T47D (cell line): ENCODE measurements at regions not wholly inside any gene's neighbourhood (a gene's known extent, or its start where the extent isn't known, plus 50 kb on each side); places are given as distances from the start of the nearest gene placed in this dataset.

Experiments
- DNase-seq, 2 experiments: peaks; one replicate each; pipeline versions ENCODE4 v3.0.0 to v3.0.0-alpha.2; 2011 to 2012; ENCODE audit warnings: low read depth in 1 of 2, low spot score in 1 of 2
- JUND ChIP-seq: IDR thresholded peaks from 2 replicates; pipeline ENCODE4 v1.6.1; 2012; ENCODE audit warnings: low read depth
- in situ Hi-C: cut with HindIII; loops from 2 replicates; pipeline ENCODE4 v1.10.0; 2016; ENCODE audit warnings: low sequenced_read_pairs, low pct_unique_long_range_greater_than_20kb

DNA sequence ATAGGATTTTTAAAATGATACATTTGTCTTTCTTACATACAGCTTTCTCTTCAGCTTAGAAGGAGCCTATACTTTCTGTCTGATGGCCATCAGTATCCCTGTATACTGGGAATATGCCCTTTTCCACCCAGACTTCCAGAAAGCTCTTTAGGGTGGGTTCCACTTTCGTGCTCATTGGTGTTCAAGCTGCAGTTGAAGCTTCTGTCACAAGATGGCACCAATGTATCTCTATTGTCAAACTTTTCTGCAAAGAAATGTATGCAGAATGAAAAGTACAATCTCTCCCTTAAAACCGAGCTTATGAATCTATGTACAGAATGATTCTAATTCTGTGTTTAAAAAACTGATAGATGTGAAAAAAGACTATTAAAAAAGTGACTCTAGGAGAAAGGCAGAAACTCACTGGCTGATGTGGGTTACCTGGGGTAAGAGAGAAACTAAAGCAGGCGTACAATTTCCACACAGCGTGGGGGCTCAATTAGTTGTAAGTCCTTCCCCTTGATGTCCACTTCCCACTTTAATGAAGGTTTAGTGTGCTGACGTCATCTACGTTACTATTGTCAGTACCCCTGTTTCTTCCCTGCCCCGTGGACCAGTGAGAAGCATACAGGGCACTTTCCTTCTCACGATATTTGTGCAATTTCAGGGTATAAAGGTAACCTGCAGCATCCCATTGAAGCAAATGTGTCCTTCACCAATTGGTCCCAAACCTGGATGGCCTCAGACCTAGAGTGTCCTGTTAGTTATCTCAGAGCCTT is 57.3 kb upstream of the TCEAL2 start:
- peak in 1 of 2 experiments; percentile 24 for DNase-seq
- TF ChIP-seq JUND: no peak
- in situ Hi-C loops: no loop called here

DNA sequence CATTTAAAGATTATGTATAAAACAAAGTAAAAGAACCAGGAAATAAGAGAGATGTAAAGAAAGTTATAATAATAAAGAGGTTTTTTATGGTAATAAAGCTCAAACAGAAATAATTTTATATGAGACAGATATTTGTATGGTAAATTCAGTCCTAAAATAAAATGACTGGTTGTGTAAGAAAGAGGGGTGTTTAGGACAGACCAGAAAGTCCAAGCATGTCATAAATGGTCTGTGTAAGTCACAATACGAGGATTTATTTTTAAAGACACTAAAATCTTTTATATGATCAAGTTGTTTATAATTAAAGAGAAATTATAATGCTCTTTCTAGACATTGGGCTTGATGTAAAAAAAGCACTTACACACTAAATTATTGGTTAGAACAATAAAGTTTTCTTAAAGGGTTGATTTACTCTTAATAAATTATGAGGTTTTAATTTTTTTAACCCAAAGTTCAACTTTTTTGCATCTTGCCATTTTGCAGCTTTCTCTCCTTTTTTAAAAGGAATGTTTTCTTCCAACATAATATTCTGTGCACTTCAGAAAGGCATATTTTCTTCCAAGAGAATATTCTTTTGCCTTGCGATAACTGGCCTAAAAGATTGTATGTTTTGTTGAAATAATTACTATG is 61.9 kb upstream of the TCEAL2 start:
- in situ Hi-C loops: no loop called here
- peak in 1 of 2 experiments; percentile 0 for DNase-seq
- TF ChIP-seq JUND: no peak

DNA sequence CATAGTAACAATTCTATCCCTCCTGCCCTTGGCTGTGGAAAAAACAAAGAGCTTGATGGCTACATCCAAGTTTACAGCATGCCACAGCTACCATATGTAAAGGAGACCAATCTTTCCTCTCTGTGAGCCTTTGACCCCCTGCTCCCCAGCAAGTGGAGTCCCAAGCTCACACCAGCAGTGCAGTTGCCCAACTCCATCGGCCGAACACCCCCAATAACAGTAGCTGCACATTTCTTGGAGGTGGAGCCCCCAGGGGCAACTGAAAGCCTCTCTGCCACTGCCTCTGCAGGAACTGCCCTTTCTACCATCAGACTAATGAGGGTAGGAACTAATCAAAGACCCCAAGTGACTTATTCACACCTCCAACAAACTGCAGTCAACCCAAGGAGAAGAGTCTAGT is 81.0 kb upstream of the TCEAL2 start:
- TF ChIP-seq JUND: no peak
- no peak for DNase-seq
- in situ Hi-C loops: no loop called here

DNA sequence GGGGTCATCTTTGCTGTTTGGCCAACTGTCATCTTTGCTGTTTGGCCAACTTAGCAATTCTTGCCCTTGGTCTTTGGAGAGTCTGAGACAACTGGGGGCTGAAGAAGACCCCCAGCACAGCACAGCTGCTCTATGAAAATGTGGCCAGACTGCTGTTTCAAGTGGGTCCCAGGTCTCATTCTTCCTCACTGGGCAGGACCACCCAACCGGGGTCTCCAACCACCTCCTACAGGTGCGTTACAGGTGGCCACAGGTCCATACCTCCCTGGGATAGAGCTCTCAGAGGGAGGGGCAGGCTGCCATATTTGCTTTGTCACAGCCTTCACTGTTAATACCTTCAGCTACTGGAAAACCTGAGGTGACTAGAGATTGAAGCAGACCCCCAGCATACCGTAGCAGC is 82.1 kb upstream of the TCEAL2 start:
- in situ Hi-C loops: no loop called here
- TF ChIP-seq JUND: no peak

DNA sequence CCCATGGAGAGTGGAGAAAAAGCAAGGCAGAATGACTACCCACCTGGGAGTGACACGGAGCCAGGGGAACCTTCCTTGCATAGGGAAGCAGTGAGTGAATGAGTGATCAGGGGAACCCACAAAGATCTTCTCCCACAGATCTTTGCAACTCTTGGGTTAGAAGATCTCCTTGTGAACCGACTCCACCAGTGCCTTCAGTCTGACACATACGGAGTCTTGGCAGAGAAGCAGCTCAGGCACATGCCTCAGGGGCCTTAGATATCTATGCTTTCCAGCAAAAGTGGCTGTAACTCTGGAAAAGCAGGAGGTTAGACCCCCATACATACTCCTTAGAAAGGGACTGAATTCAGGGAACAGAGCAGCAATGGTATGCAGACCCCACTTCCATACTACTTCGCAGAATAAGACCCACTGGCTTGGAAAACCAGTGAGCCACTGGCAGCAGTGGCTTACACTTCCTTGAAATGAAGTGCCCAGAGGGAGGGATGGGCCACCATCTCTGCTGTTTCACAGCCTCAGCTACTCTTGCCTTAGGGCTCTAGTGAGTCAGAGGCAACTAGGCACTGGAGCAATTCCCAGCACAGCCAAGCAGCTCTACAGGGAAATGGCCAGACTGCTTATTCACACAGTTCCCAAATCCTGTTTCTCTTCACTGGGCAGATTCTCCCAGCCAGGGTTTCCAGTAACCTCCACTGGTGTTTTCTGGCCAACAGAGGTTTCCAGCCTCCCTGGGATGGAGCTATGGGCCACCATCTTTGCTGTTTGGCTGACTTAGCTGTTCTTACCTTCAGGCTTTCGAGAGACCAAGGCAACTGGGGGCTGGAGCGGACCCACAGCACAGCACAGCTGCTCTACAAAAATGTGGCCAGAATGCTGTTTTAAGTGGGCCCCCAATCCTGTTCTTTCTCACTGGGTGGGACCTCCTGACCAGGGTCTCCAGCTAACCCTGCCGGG is 82.8 kb upstream of the TCEAL2 start:
- in situ Hi-C loops: no loop called here
- peak in 1 of 2 experiments; percentile 3 for DNase-seq
- no peak for TF ChIP-seq JUND

More for the DNA sequence above, 82.1 kb upstream of the TCEAL2 start:
- no peak for DNase-seq

GRCh38 chrX:102029026-102029425 is 96.5 kb upstream of the TCEAL2 start:
- no peak for TF ChIP-seq JUND
- in situ Hi-C loops: no loop called here
- DNase-seq: no peak

DNA sequence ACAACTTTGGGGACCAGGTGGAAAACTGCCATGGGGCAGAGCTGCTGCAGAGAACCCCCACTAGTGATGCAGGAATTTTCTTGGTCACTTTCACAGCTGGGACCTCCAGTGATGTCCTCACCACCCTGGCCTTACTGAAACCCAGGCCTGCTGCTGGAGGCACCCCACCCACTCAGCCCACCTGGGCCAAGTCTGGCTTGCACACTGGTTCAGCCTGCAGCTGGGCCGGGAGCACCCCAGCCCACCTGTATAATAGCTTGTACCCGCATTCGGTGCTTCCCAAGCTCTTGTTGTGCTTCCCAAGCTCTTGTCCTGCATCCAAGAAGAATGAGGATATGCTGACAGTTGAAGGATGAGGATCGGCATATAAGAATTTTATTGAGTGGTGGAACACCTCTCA is 86.4 kb upstream of the ZMAT1 start:
- in situ Hi-C loops: no loop called here

GRCh38 chrX:102008901-102009300 is 77.1 kb upstream of the ZMAT1 start:
- in situ Hi-C loops: no loop called here
- TF ChIP-seq JUND: no peak

More for the DNA sequence above, 86.4 kb upstream of the ZMAT1 start:
- TF ChIP-seq JUND: no peak
- DNase-seq: no peak

GRCh38 chrX:101999644-102000539 is 68.1 kb upstream of the ZMAT1 start:
- no peak for DNase-seq
- TF ChIP-seq JUND: no peak
- in situ Hi-C loops: no loop called here

More at GRCh38 chrX:102008901-102009300, 77.1 kb upstream of the ZMAT1 start:
- DNase-seq: no peak

DNA sequence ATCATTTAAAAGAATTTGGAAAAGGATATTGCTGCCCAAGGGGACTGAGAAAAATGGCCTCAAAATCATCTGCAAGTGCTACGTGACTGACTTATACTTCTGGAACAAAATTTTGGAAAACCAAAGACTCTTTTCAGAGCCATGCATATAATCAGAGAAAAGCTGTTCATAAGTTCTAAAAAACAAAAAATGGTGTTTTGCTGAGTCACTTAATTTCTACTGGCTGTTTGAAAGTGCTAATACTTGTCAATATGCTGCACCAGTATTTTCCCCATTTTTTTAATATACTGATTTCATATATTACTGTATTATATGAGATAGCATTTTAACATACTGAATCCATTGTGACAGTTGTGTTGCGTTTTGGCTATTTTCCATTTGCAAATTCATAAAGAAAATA is 61.5 kb upstream of the ZMAT1 start:
- in situ Hi-C loops: no loop called here
- no peak for DNase-seq
- no peak for TF ChIP-seq JUND

DNA sequence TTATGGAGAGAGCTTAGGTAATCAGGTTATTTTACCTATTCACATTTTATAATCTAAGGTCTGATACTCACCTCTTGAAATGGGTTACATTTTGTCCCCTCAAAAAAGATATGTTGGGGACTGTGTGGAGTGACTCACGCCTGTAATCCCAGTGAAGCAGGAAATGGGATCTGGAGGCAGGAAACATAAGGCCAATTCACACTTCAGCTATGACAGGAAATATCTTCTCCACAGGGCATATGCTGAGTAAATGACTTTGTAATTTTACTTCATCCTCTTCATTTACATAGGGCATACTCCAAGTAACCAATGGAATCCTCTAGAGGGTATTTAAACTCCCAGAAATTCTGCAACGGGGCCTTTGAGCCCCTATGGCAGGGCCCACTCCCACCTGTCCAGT is 54.8 kb upstream of the ZMAT1 start:
- in situ Hi-C loops: no loop called here
- no peak for TF ChIP-seq JUND
- DNase-seq: no peak
